A549 (cell line): ENCODE measurements at regions not wholly inside any gene's neighbourhood (a gene's known extent, or its start where the extent isn't known, plus 50 kb on each side); places are given as distances from the start of the nearest gene placed in this dataset.

ENCODE experiments used
- ATAC-seq, 2 experiments: fragments of 200-7000 bp in 1 of 2; fragments of >200 bp in 1 of 2; cut with Nextera tagmentation in 1 of 2; cut with Tn5 transposase in 1 of 2; 3 replicates each; pipeline versions ENCODE4 v1.8.0 to v1.9.1; 2018 to 2020; ENCODE audit warnings: mild to moderate bottlenecking in 1 of 2, moderate library complexity in 1 of 2
- CTCF ChIA-PET: fragments of 300-600 bp; sonication (Branson Sonifier 250); formaldehyde crosslinking; extraction: SDS; loops from one replicate; lab custom pipeline; 2021; ENCODE audit warnings: antibody characterized with exemption, inconsistent platforms; lab: Yijun Ruan, JAX
- POLR2A ChIA-PET: fragments of 350-600 bp; formaldehyde crosslinking; extraction: SDS; loops from one replicate; lab custom pipeline; 2021; ENCODE audit warnings: antibody characterized with exemption, inconsistent platforms; lab: Yijun Ruan, JAX
- DNase-seq, 2 experiments: peaks; one replicate each; pipeline versions ENCODE4 v3.0.0 to v3.0.0-alpha.2; 2011 to 2016; ENCODE audit warnings: low read depth in 1 of 2, low spot score in 1 of 2
- FAIRE-seq: peaks from 2 replicates; lab custom pipeline; 2011; peaks lifted over from hg19 to GRCh38; lab: Jason Lieb, UNC
- H3K27ac ChIP-seq, 2 experiments: fragments of >200 bp; sonication (Bioruptor Twin); formaldehyde crosslinking; 3 replicates each; pipeline ENCODE4 v1.5.1; 2016 to 2017
- H3K4me1 ChIP-seq: fragments of >200 bp; sonication (Bioruptor Twin); formaldehyde crosslinking; 3 replicates; pipeline ENCODE4 v1.6.1; 2016
- H3K4me2 ChIP-seq: fragments of >200 bp; sonication (Bioruptor Twin); formaldehyde crosslinking; 3 replicates; pipeline ENCODE4 v1.6.1; 2016
- H3K4me3 ChIP-seq: fragments of >200 bp; sonication (Bioruptor Twin); formaldehyde crosslinking; 3 replicates; pipeline ENCODE4 v1.5.1; 2016
- H3K9me3 ChIP-seq: fragments of >200 bp; sonication (Bioruptor Twin); formaldehyde crosslinking; 3 replicates; pipeline ENCODE4 v1.6.1; 2016
- BHLHE40 ChIP-seq: IDR thresholded peaks from 2 replicates; pipeline ENCODE4 v1.6.1; 2012; ENCODE audit warnings: low read depth, low read length, inconsistent platforms
- CEBPB ChIP-seq, 2 experiments: fragments of >200 bp in 1 of 2; sonication (Bioruptor Twin) in 1 of 2; formaldehyde crosslinking in 1 of 2; IDR thresholded peaks; 2 replicates each; pipeline ENCODE4 v1.6.1; 2012 to 2016
- CHD4 ChIP-seq: fragments of 200-600 bp; sonication (generic); IDR thresholded peaks from 2 replicates; pipeline ENCODE4 v1.6.1; 2016; ENCODE audit warnings: antibody characterized with exemption, mild to moderate bottlenecking, borderline replicate concordance
- CTCF ChIP-seq: fragments of >200 bp; sonication (Bioruptor Twin); formaldehyde crosslinking; IDR thresholded peaks from 3 replicates; pipeline ENCODE4 v1.5.1; 2016
- E2F6 ChIP-seq: IDR thresholded peaks from 2 replicates; pipeline ENCODE4 v1.6.1; 2012; ENCODE audit warnings: low read depth, borderline replicate concordance
- ESRRA ChIP-seq: fragments of 150-350 bp; IDR thresholded peaks from 2 replicates; pipeline ENCODE4 v1.6.1; 2014; ENCODE audit warnings: mild to moderate bottlenecking, low read length, borderline replicate concordance
- FOSB ChIP-seq: fragments of 250-450 bp; sonication (Bioruptor Pico); IDR thresholded peaks from 2 replicates; pipeline ENCODE4 v1.5.0; 2020; ENCODE audit warnings: mild to moderate bottlenecking, moderate library complexity
- FOSL2 ChIP-seq, 2 experiments: fragments of 450-650 bp in 1 of 2; fragments of >200 bp in 1 of 2; sonication (Bioruptor Twin) in 1 of 2; formaldehyde crosslinking; IDR thresholded peaks; 2 replicates each; pipeline versions ENCODE4 v1.5.0 to v1.6.1; 2016 to 2020; ENCODE audit warnings: mild to moderate bottlenecking in 1 of 2, moderate library complexity in 1 of 2
- FOXS1 ChIP-seq: fragments of 250-450 bp; sonication (Bioruptor Pico); IDR thresholded peaks from 2 replicates; pipeline ENCODE4 v1.5.0; 2020; ENCODE audit warnings: mild to moderate bottlenecking, moderate library complexity
- GATA3 ChIP-seq: IDR thresholded peaks from 2 replicates; pipeline ENCODE4 v1.6.1; 2012; ENCODE audit warnings: borderline replicate concordance
- HDAC2 ChIP-seq: fragments of 200-600 bp; sonication (generic); IDR thresholded peaks from 2 replicates; pipeline ENCODE4 v1.6.1; 2016
- HEYL ChIP-seq: fragments of 250-450 bp; sonication (Bioruptor Pico); IDR thresholded peaks from 2 replicates; pipeline ENCODE4 v1.8.0; 2021; ENCODE audit warnings: mild to moderate bottlenecking, moderate library complexity
- HOXB13 ChIP-seq: fragments of 250-450 bp; sonication (Bioruptor Pico); IDR thresholded peaks from 2 replicates; pipeline ENCODE4 v1.5.0; 2020; ENCODE audit warnings: low read depth, mild to moderate bottlenecking, moderate library complexity
- HOXB5 ChIP-seq: fragments of 250-450 bp; sonication (Bioruptor Pico); IDR thresholded peaks from 2 replicates; pipeline ENCODE4 v1.5.0; 2020; ENCODE audit warnings: mild to moderate bottlenecking, moderate library complexity
- JUNB ChIP-seq: fragments of >200 bp; sonication (Bioruptor Twin); formaldehyde crosslinking; IDR thresholded peaks from 2 replicates; pipeline ENCODE4 v1.6.1; 2016
- KDM1A ChIP-seq: fragments of 200-600 bp; sonication (generic); IDR thresholded peaks from 2 replicates; pipeline ENCODE4 v1.6.1; 2016; ENCODE audit warnings: low read depth, mild to moderate bottlenecking
- KDM5A ChIP-seq: fragments of 200-600 bp; sonication (generic); IDR thresholded peaks from 2 replicates; pipeline ENCODE4 v1.6.1; 2016; ENCODE audit warnings: antibody characterized with exemption, mild to moderate bottlenecking
- MAFK ChIP-seq: fragments of 450-650 bp; IDR thresholded peaks from 2 replicates; pipeline ENCODE4 v1.6.1; 2014; ENCODE audit not compliant: partially characterized antibody
- MAZ ChIP-seq: fragments of 150-350 bp; IDR thresholded peaks from 2 replicates; pipeline ENCODE4 v1.6.1; 2014; ENCODE audit warnings: antibody characterized with exemption, low read depth, low read length, borderline replicate concordance
- MYC ChIP-seq: IDR thresholded peaks from 2 replicates; pipeline ENCODE4 v1.6.1; 2012; ENCODE audit warnings: mild to moderate bottlenecking, inconsistent platforms, low read length, improper control_type of control experiment, borderline replicate concordance
- PBX3 ChIP-seq: IDR thresholded peaks from 2 replicates; pipeline ENCODE4 v1.6.1; 2012
- TP53 ChIP-seq: fragments of 250-450 bp; sonication (Bioruptor Pico); IDR thresholded peaks from 2 replicates; pipeline ENCODE4 v1.5.0; 2021; ENCODE audit warnings: mild to moderate bottlenecking, moderate library complexity
- USF2 ChIP-seq: fragments of 450-650 bp; IDR thresholded peaks from 2 replicates; pipeline ENCODE4 v1.6.1; 2014; ENCODE audit warnings: antibody characterized with exemption
- ZC3H11A ChIP-seq: fragments of 450-650 bp; IDR thresholded peaks from 2 replicates; pipeline ENCODE4 v1.6.1; 2014; ENCODE audit warnings: antibody characterized with exemption, mild to moderate bottlenecking
- WGBS: methylation state at CpG from one replicate; pipeline ENCODE4 v1.1.6; 2017; ENCODE audit errors: missing lambda C conversion rate; 5-methylcytosine and 5-hydroxymethylcytosine counted together

- ChIA-PET CTCF (no interaction called here), POLR2A (no interaction called here)
- H3K9me3 ChIP-seq = no peaks in the 10 kb centered on the region
- H3K4me1 ChIP-seq = no peaks in the 10 kb centered on the region
- H3K4me3 ChIP-seq = no peak overlapping the region
- no peak overlapping the region for H3K4me2 ChIP-seq
- H3K27ac ChIP-seq = no peak overlapping the region
- FAIRE-seq = no peak
- TF ChIP-seq ESRRA (no peak), MAFK (no peak), MYC (no peak), ZC3H11A (no peak), FOSL2 (IDR thresholded peaks at IDR 0.05) (no peak), FOSL2 (CRISPR knock-in tag; IDR thresholded peaks at IDR 0.05) (no peak), FOSB (CRISPR knock-in tag) (no peak), CEBPB (IDR thresholded peaks at IDR 0.05) (no peak)
- DNase-seq = no peak
- no peak for ATAC-seq
- 16% methylated on average over 2 of the region's 2 CpGs for WGBS
These were observed 136.2 kb downstream of the WDR11 start for GRCh38 chr10:120987359-120987758.

- FAIRE-seq = no peak
These were observed 137.6 kb downstream of the WDR11 start for GRCh38 chr10:120988751-120989150.

GRCh38 chr10:120989279-120989678 lies 138.1 kb downstream of the WDR11 start:
- no peak for ATAC-seq
- no peak for DNase-seq
- Histone ChIP-seq H3K9me3 (no peaks in the 10 kb centered on the region), H3K4me2 (no peak overlapping the region), H3K4me3 (no peak overlapping the region), H3K27ac (no peak overlapping the region), H3K4me1 (no peaks in the 10 kb centered on the region)
- POLR2A ChIA-PET = no interaction called here
- CTCF ChIA-PET = no interaction called here
- 32% methylated on average over 2 of the region's 2 CpGs for WGBS
- no peak for TF ChIP-seq KDM1A
- no peak for FAIRE-seq

More at GRCh38 chr10:120988751-120989150, 137.6 kb downstream of the WDR11 start:
- Histone ChIP-seq H3K4me3 (no peak overlapping the region), H3K9me3 (no peaks in the 10 kb centered on the region), H3K4me1 (no peaks in the 10 kb centered on the region), H3K27ac (no peak overlapping the region), H3K4me2 (no peak overlapping the region)
- 10% methylated on average over 3 of the region's 3 CpGs for WGBS
- ChIA-PET POLR2A (no interaction called here), CTCF (no interaction called here)
- DNase-seq = no peak
- no peak for ATAC-seq
- TF ChIP-seq E2F6 (no peak), BHLHE40 (no peak), ZC3H11A (no peak)

GRCh38 chr10:120989996-120990598 lies 138.9 kb downstream of the WDR11 start:
- H3K9me3 ChIP-seq = no peaks in the 10 kb centered on the region
- WGBS = 10% methylated on average over 7 of the region's 10 CpGs
- no peaks in the 10 kb centered on the region for H3K4me1 ChIP-seq
- no peak overlapping the region for H3K27ac ChIP-seq
- H3K4me2 ChIP-seq = no peak overlapping the region
- ATAC-seq = no peak
- POLR2A ChIA-PET = interaction anchor here (0.6 kb wide), 1 partner anchor 12 kb away, joined by 3 read pairs; no protein-coding TSS in a partner anchor
- CTCF ChIA-PET = no interaction called here
- DNase-seq = no peak
- no peak overlapping the region for H3K4me3 ChIP-seq
- no peak for FAIRE-seq
- no peak for TF ChIP-seq TP53 (CRISPR knock-in tag)
- no peak for TF ChIP-seq KDM1A
- TF ChIP-seq HOXB13 = no peak
- no peak for TF ChIP-seq HOXB5 (CRISPR knock-in tag)
- TF ChIP-seq FOXS1 (CRISPR knock-in tag) = no peak
- TF ChIP-seq PBX3 = no peak

- no peak for DNase-seq
- H3K4me1 ChIP-seq = no peaks in the 10 kb centered on the region
- ChIA-PET POLR2A (no interaction called here), CTCF (interaction anchor here (0.8 to 1.2 kb wide), 2 partner anchors 36 to 47 kb away, joined by 3 read pairs; no protein-coding TSS in a partner anchor)
- no peak for FAIRE-seq
- no peak overlapping the region for H3K4me2 ChIP-seq
- no peaks in the 10 kb centered on the region for H3K9me3 ChIP-seq
- no peak overlapping the region for H3K27ac ChIP-seq
- ATAC-seq = no peak
- no peak overlapping the region for H3K4me3 ChIP-seq
- 22% methylated on average over 2 of the region's 2 CpGs for WGBS
- no peak for TF ChIP-seq TP53 (CRISPR knock-in tag)
- TF ChIP-seq CTCF = no peak
- no peak for TF ChIP-seq MAZ
- TF ChIP-seq JUNB = no peak
- no peak for TF ChIP-seq USF2
- no peak for TF ChIP-seq FOSB (CRISPR knock-in tag)
- no peak for TF ChIP-seq CHD4
- no peak for TF ChIP-seq KDM5A
- no peak for TF ChIP-seq HDAC2
- TF ChIP-seq GATA3 = no peak
- no peak for TF ChIP-seq CEBPB (IDR thresholded peaks at IDR 0.05)
- no peak for TF ChIP-seq HEYL (CRISPR knock-in tag)
- no peak for TF ChIP-seq BHLHE40
- no peak for TF ChIP-seq HOXB5 (CRISPR knock-in tag)
These were observed 139.7 kb downstream of the WDR11 start for GRCh38 chr10:120990831-120991230.
